AG04449 (cell line): ENCODE measurements at regions not wholly inside any gene's neighbourhood (a gene's known extent, or its start where the extent isn't known, plus 50 kb on each side); places are given as distances from the start of the nearest gene placed in this dataset.
"Not testable (repeated sequence)": the region's sequence is repeated elsewhere in the genome, so short reads cannot be mapped to it uniquely, and the experiment has no call there.

Source experiments
- CTCF ChIA-PET: fragments of 350-600 bp; formaldehyde crosslinking; extraction: SDS; loops from one replicate; lab custom pipeline; 2021; ENCODE audit warnings: antibody characterized with exemption; lab: Yijun Ruan, JAX
- POLR2A ChIA-PET: fragments of 400-600, 350-600 bp; formaldehyde crosslinking; extraction: SDS; loops from one replicate; lab custom pipeline; 2020; ENCODE audit warnings: antibody characterized with exemption, inconsistent platforms; lab: Yijun Ruan, JAX
- DNase-seq: peaks from one replicate; pipeline ENCODE4 v3.0.0-alpha.2; 2010; ENCODE audit warnings: low read depth, low spot score
- H3K4me3 ChIP-seq: 2 replicates; pipeline ENCODE4 v1.5.1; 2011; ENCODE audit warnings: low read depth, mild to moderate bottlenecking, control low read depth, low read length
- CTCF ChIP-seq: IDR thresholded peaks from one replicate; pipeline ENCODE4 v1.5.1; 2011; ENCODE audit warnings: mild to moderate bottlenecking, moderate library complexity, low read length, control low read depth, inconsistent platforms; ENCODE audit not compliant: insufficient read depth; ENCODE audit errors: missing control alignments

- POLR2A ChIA-PET: no interaction called here
- DNase-seq: no peak
- H3K4me3 ChIP-seq: no peak overlapping the region
- CTCF ChIA-PET: no interaction called here
- TF ChIP-seq CTCF: no peak
Observed at GRCh38 chr5:113723021-113723420, 209.5 kb downstream of the YTHDC2 start.

DNA sequence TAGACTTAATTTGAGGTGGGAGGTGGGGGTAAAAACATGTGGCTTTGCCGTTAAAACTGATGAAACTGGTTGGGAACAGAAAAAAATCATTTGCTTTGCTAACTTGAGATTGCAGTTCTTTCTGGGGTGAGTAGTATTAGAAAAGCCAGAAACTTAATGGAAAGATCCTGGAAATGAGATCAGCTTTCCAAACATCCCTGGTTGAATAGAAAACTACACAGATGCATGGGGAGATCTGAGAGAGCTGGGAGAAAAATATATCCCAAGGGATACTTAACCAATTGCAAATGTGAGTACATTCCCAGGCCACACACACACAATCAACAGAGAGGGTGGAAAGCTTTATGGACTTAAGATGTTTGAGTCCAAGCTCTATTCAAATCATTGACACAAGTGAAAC, 222.3 kb downstream of the YTHDC2 start:
- CTCF ChIA-PET: no interaction called here
- DNase-seq: no peak
- POLR2A ChIA-PET: no interaction called here
- no peak for TF ChIP-seq CTCF
- no peak overlapping the region for H3K4me3 ChIP-seq

- DNase-seq: no peak
- no peak for TF ChIP-seq CTCF
- H3K4me3 ChIP-seq: no peak overlapping the region
- ChIA-PET CTCF (no interaction called here), POLR2A (no interaction called here)
Observed at GRCh38 chr5:113742176-113742575, 228.7 kb downstream of the YTHDC2 start.

- no peak for TF ChIP-seq CTCF
- DNase-seq: no peak
- POLR2A ChIA-PET: no interaction called here
- H3K4me3 ChIP-seq: no peak overlapping the region
- CTCF ChIA-PET: no interaction called here
Observed at GRCh38 chr5:113742639-113743038, 229.1 kb downstream of the YTHDC2 start.

GRCh38 chr5:113748403-113748802, 234.9 kb downstream of the YTHDC2 start:
- CTCF ChIA-PET: no interaction called here
- DNase-seq: no peak
- H3K4me3 ChIP-seq: no peak overlapping the region
- TF ChIP-seq CTCF: no peak
- POLR2A ChIA-PET: no interaction called here

GRCh38 chr5:113749334-113749733, 235.8 kb downstream of the YTHDC2 start:
- ChIA-PET POLR2A (no interaction called here), CTCF (no interaction called here)
- no peak for DNase-seq
- no peak for TF ChIP-seq CTCF
- no peak overlapping the region for H3K4me3 ChIP-seq

DNA sequence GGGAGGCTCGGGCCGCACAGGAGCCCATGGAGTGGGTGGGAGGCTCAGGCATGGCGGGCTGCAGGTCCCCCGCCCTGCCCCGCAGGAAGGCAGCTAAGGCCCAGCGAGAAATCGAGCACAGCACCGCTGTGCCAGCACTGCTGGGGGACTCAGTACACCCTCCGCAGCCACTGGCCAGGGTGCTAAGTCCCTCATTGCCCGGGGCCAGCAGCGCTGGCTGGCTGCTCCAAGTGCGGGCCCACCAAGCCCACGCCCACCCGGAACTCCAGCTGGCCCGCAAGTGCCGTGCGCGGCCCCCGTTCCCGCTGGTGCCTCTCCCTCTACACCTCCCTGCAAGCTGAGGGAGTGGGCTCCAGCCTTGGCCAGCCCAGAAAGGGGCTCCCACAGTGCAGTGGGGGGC, 239.7 kb downstream of the YTHDC2 start:
- CTCF ChIA-PET, POLR2A ChIA-PET, H3K4me3 ChIP-seq, DNase-seq: not testable (repeated sequence)
